Stimulated activated CD4-positive, alpha-beta T cell treated with anti-CD3 and anti-CD28 coated beads, Interleukin-1b, Interleukin-23, amount 100 ng/mL, for 4 hours (primary cell): ENCODE measurements at regions not wholly inside any gene's neighbourhood (a gene's known extent, or its start where the extent isn't known, plus 50 kb on each side); places are given as distances from the start of the nearest gene placed in this dataset.
"Not testable (repeated sequence)": the region's sequence is repeated elsewhere in the genome, so short reads cannot be mapped to it uniquely, and the experiment has no call there.

Source experiments
- DNase-seq, 2 donors: peaks; one replicate each; pipeline ENCODE4 v3.0.0-alpha.2; 2020; ENCODE audit warnings: low read depth in 2 of 2

DNA sequence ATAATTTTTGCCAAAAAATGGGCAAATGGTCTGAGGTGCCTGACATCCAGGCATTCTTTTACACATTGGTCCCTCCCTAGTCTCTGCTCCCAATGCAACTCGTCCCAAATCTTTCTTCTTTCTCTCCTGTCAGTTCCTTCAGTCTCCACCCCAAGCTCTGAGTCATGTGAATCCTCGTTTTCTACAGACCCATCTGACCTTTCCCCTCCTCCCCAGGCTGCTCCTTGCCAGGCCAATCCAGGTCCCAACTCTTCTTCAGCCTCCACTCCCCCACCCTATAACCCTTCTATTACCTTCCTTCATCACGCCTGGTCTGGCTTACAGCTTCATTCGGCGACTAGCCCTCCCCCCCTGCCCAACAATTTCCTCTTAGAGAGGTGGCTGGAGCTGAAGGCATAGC lies 55.3 kb downstream of the BBS10 start:
- DNase-seq: not testable (repeated sequence)

DNA sequence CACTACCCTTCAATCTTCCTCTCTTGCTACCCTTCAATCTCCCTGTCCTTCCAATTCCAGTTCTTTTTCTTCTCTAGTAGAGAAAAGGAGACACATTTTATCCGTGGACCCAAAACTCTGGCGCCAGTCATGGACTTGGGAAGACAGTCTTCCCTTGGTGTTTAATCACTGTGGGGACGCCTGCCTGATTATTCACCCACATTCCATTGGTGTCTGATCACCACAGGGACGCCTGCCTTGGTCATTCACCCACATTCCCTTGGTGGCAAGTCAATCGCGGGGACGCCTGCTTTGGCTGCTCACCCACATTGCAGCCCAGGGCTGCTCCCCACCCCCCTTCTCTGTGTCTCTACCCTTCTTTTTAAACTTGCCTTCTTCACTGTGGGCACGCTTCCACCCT lies 55.9 kb downstream of the BBS10 start:
- DNase-seq: not testable (repeated sequence)

DNA sequence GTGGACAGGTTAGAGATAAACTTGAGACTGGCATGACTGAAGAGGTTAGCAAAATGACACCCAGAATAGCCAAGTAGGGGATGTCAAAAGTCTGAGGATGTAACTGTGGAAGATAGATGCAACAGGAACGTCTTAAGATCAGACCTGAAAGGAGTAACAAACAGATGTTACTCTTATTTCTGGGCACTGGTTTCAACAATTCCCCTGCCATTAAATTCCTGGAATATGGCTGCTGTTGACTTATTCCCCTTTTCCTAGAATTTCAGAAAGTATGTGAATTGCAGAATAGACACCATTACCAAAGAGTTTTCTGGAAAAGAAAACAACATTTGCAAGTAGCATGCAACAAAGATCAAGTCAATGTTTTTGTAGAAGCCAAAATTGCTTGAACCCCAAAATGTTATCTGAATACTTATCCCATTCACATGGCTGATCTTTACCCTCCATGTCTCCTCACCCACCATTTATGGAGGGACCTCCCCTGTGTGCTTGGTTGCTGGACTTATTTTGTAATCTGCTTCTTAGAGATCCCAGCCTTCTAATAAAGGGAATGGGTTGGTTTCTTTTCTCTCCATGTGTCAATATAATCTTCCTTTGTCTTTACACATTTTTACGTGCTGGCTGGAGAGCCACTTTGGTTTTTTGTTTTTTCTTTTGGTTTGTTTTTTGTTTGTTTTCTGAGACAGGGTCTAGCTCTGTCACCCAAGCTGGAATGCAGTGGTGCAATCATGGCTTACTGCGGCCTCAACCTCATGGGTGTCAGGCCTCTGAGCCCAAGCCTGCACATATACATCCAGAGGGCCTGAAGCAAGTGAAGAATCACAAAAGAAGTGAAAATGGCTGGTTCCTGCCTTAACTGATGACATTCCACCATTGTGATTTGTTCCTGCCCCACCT lies 57.0 kb downstream of the BBS10 start:
- DNase-seq: no peak

DNA sequence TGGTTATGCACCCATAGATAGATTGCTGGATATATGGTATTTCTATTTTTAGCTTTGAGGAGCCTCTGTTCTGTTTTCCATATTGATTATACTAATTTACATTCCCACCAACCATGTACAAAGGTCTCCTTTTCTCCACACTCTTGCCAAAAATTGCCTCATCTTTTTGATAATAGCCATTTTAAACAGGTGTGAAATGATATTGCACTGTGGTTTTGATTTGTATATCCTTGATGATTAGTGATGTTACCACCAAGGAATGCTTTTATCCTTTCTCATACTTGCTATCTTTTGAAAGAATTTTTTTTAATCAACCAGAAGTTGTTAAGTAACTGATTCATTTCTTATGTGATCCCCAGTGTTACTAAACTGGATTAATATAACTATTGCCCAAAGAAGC lies 60.0 kb downstream of the BBS10 start:
- DNase-seq: no peak

DNA sequence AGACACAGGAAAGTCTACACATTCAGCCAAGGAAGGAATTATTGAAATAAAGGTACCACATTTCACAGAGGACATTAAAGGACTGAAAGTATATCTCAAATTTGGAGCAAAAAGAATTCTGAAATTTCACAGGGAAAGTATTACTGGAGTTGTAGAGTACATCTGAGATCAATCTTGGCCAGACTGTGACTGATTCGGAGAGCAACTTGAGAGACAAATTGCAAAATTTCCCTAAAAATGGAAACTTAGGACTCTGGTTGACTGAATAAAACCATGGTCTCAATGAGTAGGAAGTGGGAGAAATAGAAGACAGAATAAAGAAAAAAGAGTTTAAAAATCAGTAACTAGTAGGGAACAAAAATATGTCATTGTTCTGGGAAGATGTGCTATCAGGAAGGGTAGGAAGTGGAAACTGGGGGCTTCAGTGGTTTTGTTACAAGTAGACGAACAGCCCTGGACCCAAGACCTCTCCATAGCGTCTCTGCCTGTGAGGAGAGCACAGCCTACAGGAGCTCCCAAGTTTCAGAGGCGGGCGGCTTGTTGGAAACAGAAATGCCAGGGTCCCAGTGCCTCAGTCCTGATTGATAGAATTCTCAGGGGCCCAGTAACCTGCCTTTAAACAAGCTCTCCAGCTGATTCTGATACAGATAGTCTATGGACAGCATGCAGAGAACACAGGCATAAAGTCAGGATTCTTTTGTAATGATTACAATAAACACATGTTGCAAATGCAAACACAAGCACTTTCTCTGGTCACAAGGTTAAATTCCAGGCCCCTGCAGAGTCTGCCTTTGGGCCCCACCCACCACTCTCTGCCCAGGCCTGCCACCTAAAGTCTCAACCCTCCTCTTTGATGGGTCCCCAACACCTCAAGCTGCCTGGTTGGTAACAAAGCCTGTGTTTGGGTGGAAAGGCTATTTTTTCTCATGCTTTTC lies 63.1 kb downstream of the BBS10 start:
- DNase-seq: no peak

DNA sequence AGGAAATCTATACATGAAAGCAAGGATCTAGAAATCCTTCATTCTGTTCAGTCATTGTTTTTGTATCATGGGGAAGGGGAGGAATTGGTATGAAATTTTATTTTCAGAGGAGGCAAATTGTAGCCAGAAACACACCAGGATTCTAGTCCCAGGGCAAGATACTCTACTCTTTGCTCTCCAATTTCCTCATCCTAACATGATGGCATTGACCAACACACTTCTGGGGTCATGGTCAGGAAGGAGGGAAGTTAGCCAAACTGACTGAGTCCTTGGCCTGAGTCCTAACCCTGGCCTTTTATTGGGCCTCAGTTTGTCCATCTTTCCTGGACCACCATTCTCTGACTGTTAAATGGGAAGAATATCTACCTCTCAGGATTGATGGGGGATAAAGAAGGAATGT lies 65.5 kb downstream of the BBS10 start:
- no peak for DNase-seq

DNA sequence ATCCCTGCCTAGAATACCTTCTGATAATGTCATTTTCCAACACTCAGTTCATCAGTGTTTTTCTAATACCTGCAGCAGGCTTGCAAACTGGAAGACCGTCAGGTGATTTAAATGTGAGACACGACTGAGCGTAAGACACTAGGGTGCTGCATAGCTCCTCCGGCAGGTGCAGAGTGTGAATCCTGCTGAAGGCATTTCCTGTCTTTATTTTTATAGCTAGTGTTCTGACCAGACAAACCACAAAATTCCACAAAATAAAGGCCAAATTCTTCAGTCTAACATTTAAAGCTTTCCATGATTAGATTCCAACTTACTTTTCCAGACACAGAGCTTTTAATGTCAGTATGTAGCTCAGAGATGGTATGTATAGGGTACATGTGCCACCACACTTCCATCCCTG lies 70.7 kb downstream of the BBS10 start:
- no peak for DNase-seq

DNA sequence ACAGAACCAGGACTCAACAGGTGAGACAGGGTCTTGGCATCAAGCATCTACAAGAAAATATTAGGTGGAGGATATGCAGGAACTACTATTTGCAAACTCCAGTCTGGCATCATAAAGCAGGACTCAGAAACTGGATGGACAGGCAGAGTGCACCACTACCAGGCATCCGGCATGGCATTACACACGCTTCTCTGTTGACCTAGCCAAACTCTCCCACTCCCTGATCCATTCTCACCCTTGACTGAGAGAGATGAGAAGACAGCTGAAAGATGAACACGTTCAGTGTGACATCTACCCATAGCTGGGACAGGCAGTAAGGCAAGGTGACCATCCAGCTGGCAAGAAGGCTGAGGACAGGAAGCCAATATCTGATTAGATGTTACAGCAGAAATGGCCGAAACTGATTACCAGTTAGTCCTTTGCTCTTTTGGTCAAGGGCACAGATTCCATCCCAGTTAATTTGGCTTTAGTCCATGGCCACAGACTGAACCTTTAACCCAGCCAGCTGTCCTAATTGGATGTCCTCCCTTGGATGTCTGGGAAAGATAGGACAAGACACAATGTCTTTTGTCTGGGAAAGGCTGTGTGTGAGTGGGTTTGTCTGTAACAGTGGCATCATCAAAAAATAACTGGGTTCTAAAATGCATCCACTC lies 71.6 kb downstream of the BBS10 start:
- no peak for DNase-seq

DNA sequence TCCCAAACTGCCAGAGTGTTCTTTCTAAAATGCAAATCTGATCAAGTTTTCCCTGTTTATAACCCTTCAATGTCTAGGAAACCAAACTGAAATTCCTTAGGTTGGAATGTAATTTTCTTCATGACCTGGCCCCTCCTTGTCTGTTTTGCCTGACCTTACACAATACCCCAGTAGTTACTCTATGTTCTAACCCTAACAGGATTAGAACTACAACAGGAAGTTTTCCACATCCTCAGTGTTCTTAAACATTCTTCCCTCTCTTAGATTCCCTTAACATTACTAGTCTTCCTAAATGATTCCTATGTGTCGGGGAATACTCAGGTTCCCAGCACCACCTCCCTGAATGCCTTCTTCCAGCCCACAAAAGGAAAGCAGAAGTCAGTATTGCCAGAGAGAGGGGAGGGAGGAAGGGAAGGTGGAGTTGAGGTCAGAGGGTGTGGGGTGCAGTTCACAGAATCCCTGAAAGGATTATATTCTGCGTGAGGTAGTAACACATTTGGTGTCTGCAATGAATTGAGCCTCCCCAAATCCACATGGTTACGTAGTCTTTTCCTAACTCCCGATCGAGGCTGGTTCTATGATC lies 72.6 kb downstream of the BBS10 start:
- DNase-seq: no peak

DNA sequence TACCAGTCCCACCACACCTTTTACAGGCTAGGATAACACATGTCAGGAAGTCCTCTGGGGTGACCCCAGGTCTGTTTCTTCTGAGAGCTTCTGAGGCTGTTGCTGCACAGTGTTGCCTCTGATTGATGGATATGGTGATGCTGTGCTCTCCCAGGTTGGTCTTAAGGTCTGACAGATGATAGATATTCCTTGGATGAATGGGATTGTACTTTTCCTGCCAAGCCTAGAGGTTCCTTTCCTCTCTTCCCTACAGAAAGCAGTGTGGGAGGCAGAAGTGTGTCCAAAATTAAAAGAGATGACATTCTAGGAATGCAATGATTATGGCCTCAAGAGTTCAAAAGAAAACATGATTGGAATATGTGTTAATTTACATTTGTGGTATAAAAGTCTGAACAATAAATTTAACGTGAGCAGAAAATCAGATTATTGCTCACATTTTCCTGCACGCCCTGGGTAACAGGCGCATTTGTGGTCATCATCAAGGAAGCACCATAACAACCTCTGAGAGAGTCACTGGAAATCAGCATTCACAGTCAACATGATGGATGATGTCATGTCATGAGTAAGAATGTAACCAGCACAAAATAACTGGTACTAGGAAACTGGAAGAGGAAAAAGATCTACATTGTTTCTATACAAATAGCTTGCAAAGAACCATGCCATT lies 73.7 kb downstream of the BBS10 start:
- DNase-seq: no peak

DNA sequence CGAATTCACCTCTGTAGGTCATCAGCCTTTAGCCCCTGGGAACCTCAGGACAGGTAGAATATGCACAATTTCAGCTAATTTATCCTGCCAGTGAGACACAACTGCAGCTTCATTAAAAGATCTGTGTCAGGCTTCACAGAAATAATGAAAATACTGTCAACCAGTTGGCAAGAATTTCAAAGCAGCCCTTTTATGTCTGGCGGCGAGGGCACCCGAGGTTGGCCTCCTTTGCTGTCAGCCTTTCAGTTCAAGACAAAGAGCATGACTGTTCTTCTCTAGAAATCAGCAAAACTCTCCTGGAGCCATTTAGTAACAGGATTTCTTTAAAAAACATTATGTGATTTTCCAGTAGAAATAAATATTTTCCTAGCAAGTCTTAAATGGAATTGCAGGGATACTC lies 75.9 kb downstream of the BBS10 start:
- no peak for DNase-seq

DNA sequence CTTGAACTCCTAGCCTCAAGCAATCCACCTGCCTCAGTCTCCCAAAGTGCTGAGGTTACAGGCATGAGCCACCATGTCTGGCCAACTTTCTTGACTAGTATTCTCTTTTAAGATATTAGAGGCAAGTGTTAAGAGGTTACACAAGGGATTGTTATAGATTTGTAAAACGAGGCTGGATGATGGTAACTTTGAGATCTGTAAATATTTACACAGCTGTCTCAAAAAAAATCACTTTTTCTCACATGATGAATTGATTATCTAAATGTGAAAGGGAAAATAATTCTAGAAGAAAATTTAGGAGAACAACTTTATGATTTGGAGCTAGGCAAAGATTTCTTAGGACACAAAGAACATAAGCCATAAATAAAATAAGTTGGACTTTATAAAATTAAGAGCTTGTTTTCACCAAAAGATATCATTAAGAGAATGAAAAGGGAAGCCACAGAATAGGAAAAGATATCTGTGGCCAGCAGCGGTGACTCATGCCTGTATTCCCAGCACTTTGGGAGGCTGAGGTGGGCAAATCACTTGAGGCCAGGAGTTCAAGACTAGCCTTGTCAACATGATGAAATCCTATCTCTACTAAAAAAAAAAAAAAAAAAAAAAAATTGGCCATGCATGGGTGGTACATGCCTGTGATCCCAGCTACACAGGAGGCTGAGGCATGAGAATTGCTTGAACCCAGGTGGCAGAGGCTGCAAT lies 77.4 kb downstream of the BBS10 start:
- no peak for DNase-seq

DNA sequence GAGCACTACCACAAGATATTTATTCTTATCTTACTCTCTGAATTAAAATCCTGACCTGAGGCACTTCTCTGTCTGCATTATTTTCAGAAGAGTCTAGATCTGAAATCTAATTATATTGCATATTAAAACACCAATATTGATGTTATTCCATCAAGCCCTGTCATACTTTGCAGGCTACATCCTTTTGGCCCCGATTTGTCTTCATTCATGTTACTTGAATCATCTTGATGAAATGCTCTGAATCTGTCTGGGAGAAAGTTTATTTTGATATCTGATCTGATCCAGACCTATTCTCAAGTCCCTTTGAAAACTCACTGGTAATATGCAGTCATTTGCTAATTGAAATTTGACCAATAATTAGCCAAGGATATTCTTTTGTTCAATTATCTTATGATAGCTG lies 79.9 kb downstream of the BBS10 start:
- DNase-seq: no peak

DNA sequence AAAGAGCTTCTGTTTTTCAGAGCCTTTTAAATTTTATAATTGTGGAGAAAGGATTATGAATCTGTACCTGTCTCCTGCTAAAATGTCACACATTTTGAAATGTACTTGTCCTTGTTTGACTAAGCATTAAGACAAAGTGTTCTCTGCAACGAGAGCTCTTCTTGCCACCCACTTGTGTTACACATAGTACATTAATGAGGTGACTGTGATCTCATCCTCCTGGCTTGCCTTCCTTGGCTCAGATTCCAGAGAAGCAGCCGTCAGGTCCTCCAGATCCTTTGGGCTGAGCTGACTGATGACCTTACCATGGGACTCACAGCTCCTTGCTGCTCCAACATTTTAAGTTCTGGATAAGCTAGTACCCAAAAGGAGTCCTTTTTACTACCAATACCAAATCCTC lies 81.4 kb downstream of the BBS10 start:
- DNase-seq: no peak

DNA sequence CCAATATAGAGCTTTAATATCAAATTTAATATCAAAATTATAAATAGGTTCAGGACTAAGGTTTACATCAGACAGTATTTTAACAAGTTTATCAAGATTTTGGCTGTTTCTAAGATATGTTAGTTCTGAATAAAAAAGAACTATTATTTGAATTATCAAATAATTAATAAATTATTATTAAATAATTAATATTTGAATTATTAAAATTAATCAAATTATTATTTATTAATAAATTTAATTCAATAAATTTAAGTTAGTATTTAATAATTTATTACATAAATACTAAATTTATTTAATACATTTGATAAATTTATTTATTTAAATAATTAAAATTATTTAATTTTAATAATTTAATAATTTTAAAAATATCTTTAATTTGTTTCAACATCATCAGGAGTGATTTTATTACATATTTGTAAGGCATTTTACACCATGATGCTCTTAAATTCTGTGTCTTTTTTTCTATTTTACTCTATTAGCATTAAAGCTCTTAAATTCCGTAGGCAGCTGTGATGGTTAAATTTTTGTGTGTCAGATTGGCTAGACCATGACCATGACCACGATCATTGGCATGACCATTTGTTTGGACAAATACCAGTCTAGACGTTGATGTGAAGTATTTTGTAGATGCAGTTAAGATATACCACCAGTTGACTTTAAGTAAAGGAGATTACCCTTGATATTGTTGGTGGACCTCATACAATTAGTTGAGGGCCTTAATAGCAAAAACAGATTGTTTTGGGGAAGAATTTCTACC lies 82.6 kb downstream of the BBS10 start:
- no peak for DNase-seq

DNA sequence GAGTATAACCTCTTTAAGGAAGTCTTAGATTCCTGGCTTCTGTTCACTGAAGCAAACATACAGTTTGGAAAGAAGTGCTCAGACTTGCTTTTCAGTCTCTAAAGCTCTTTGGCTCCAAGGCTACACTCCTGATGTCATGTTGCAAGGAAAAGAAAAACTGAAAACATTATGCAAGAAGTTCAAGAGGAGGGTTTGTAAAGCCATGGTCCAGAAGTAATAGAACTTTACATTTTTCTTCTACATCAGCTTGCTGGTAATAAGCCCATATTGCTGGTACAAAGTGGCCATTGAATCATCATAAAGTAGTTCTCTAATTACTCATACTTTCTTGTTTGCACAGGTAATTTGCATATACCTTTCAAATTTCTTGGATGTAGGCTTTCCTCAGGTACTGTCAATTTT lies 83.6 kb downstream of the BBS10 start:
- DNase-seq: no peak

DNA sequence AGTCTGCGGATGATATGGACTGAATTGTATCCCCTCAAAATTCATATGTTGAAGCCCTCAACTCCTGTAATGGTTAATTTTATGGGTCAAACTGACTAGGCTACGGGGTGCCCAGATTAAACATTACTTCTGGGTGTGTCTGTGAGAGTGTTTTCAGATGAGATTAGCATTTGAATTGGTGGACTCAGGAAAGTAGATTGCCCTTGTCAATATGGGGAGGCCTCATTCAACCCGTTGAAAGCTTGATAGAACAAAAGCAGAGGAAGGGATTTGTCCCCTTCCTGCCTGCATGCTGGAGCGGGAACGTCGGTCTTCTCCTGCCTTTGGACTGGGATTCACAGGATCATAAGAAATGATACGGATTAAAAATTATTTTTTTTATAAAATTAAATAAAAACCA lies 84.5 kb downstream of the BBS10 start:
- no peak for DNase-seq

DNA sequence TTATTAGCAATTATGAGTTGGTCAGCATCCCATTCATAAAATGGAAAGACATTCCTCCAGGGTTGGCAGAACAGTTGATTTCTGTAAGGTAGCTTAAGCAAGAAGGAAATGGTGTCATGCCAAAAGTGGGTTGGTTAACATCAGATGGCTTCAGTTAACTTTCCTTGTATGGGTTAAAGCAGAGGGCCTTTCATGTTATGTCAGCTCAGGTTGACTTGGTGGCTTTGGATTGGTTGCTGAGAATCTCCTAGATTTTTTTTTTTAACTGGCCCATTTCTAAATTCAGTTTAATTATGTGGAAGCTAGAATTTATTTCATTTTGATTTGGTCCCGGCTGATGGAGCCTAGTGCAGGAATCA lies 87.8 kb downstream of the BBS10 start:
- no peak for DNase-seq

DNA sequence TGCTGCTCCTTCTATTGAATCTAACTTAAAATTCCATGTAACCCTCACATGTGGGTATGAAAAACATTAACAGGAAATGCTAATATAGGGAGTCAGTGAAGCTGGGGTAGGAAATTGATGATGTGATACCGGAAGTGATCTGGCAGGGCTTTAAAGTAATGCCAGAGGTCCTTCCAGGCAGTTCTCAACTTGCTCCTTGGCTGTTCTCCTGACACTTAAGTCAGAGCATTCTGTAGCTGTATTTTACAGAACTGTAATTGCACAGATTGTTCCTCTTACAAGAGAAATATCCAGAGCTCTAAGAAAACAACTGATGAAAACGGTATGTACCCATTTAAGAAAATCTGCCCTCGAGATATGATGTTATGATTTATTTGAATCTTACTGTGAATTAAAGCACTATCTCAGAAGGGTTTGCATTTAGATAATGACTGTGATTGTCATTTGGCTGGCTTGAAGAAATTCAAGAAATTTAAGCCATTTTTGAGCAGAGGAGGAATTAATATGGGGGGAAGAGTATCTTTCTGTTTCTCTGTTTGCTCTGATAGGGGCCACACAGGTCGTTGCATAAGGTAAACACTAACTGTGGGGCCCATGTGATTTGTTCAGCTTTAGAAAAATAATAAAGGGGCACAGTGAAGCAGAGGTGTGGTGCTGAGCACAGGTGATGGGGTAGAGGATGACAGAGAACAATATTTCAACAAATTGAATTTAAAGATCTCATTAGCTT lies 88.4 kb downstream of the BBS10 start:
- no peak for DNase-seq
